ENCODE measurements at regions not wholly inside any gene's neighbourhood (a gene's known extent, or its start where the extent isn't known, plus 50 kb on each side); places are given as distances from the start of the nearest gene placed in this dataset.

DNA sequence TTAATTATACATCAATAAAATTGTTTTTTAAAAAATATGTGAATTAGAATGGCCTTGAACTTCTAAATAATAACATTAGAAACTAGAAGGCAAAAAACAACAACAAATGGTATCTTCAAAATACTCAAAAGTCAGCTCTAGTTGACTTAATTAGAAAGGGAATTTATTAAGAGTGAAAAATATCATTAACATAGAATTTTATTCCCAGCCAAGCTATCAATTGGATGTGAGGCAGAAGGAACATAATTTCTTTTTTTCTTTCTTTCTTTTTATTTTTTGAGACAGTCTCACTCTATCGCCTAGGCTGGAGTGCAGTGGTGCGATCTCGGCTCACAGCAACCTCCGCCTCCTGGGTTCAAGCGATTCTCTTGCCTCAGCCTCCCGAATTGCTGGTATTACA lies 51.2 kb upstream of the CAPZB start:
- no peak for TF ChIP-seq ZNF614 (CRISPR knock-in tag; IDR thresholded peaks at IDR 0.05; ENCODE audit: borderline replicate concordance)
- TF ChIP-seq ZNF513 (CRISPR knock-in tag; conservative IDR thresholded peaks at IDR 0.05): no peak
